Upper lobe of left lung (tissue), 4 donors: ENCODE measurements at regions not wholly inside any gene's neighbourhood (a gene's known extent, or its start where the extent isn't known, plus 50 kb on each side); places are given as distances from the start of the nearest gene placed in this dataset.
A peak's percentile ranks its signal among the peaks of the same experiment; 100 is the strongest.

ENCODE experiments used
- CTCF ChIP-seq, 6 experiments: fragments of 450-650 bp in 4 of 6; fragments of 200-600 bp in 2 of 6; sonication (generic) in 2 of 6; IDR thresholded peaks; one replicate each; pipeline ENCODE4 v1.5.1; 2016 to 2019; ENCODE audit warnings: antibody characterized with exemption in 6 of 6
- EP300 ChIP-seq, 4 donors: sonication (generic); formaldehyde crosslinking; IDR thresholded peaks; one replicate each; pipeline ENCODE4 v1.5.1; 2017; ENCODE audit warnings: antibody characterized with exemption in 4 of 4, control low read depth in 2 of 4

DNA sequence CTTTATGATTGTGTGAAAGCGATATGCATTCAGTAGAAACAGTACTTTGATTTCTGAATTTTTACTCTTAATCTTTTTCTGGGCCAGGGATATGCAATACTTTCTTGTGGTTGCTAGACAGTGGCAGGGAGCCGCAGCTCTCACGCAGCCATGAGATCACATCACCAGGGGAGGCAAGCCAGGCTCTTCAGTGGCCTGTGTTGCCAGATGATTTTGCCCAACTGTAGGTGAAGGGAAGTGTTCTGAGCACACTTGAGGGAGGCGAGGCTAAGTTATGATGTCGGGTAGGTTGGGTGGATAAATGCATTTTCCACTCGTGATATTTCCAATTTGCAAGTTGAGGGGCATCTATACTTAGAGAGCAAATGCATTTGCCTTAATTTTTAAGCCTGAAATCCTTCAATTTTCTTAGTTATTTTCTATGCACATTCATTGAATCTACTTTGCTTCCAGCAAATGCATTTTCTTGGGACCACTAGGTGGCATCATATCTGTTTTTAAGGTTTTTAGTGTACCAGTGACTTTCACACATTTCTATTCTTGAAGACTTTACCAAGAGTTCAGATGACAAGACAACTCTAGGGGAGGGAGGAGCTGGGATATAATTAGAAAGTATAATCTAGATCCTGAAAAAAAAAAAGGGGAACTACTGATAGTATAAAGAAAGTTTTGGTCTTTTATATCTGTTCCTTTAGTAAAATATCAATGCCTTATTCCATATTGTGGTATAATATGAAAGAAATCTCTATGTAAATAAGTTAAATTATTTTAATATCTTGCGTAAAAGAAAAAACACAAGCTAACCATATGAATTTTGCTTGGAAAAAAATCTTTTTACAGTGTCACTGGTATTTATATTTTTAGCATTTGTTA lies 643.3 kb downstream of the SOCS6 start:
- TF ChIP-seq CTCF (IDR thresholded peaks at IDR 0.05) (peak in 5 of 6 experiments; percentile 8 to 24 (median 18)), EP300 (IDR thresholded peaks at IDR 0.05) (no peak)
